H1 (cell line): ENCODE measurements at regions not wholly inside any gene's neighbourhood (a gene's known extent, or its start where the extent isn't known, plus 50 kb on each side); places are given as distances from the start of the nearest gene placed in this dataset.

Experiments used
- CTCF ChIA-PET: fragments of 300-600 bp; sonication (Branson Sonifier 250); formaldehyde crosslinking; loops from one replicate; lab custom pipeline; 2021; ENCODE audit not compliant: partially characterized antibody; lab: Charles Lee
- POLR2A ChIA-PET: fragments of 300-600 bp; sonication (Branson Sonifier 250); formaldehyde crosslinking; loops from one replicate; lab custom pipeline; 2021; ENCODE audit warnings: inconsistent platforms; ENCODE audit not compliant: partially characterized antibody; lab: Charles Lee
- DNase-seq, 2 experiments: peaks; one replicate each; pipeline versions ENCODE4 v3.0.0 to v3.0.0-alpha.2; 2010 to 2022; ENCODE audit warnings: low spot score in 2 of 2, low read depth in 1 of 2, mixed read lengths in 1 of 2
- FAIRE-seq: peaks from 2 replicates; lab custom pipeline; 2011; peaks lifted over from hg19 to GRCh38; lab: Jason Lieb, UNC
- H2AFZ ChIP-seq: 2 replicates; pipeline ENCODE4 v1.8.1; 2012; ENCODE audit warnings: low read length, inconsistent platforms
- H2AK5ac ChIP-seq: 2 replicates; pipeline ENCODE4 v1.6.1; 2013; ENCODE audit warnings: low read depth, low read length
- H2BK120ac ChIP-seq: replicated peaks from 2 replicates; pipeline ENCODE3; 2013; ENCODE audit warnings: low read depth, low read length, inconsistent platforms
- H2BK12ac ChIP-seq: 2 replicates; pipeline ENCODE4 v1.6.1; 2013; ENCODE audit warnings: low read depth, low read length
- H2BK15ac ChIP-seq: 2 replicates; pipeline ENCODE4 v1.6.1; 2013; ENCODE audit warnings: low read length
- H2BK20ac ChIP-seq: 2 replicates; pipeline ENCODE4 v1.6.1; 2013; ENCODE audit warnings: low read length
- H2BK5ac ChIP-seq: 2 replicates; pipeline ENCODE4 v1.6.1; 2013; ENCODE audit warnings: low read depth, low read length
- H3K14ac ChIP-seq: 2 replicates; pipeline ENCODE4 v1.6.1; 2013; ENCODE audit warnings: inconsistent platforms; ENCODE audit not compliant: insufficient read length
- H3K18ac ChIP-seq: 2 replicates; pipeline ENCODE4 v1.6.1; 2013; ENCODE audit warnings: low read length; ENCODE audit errors: extremely low read depth
- H3K23ac ChIP-seq: 2 replicates; pipeline ENCODE4 v1.6.1; 2013; ENCODE audit warnings: inconsistent platforms; ENCODE audit not compliant: insufficient read length
- H3K23me2 ChIP-seq: 2 replicates; pipeline ENCODE4 v1.6.1; 2013; ENCODE audit warnings: low read depth, low read length
- H3K27ac ChIP-seq: 2 replicates; pipeline ENCODE4 v1.6.1; 2011; ENCODE audit warnings: low read depth, low read length, inconsistent platforms
- H3K27me3 ChIP-seq, 4 experiments: replicated peaks in 1 of 4; 1 replicate in 1 of 4; 2 replicates in 3 of 4; pipeline versions ENCODE4 v1.6.1 to v1.8.1; 2011 to 2013; ENCODE audit warnings: low read length in 3 of 4, mild to moderate bottlenecking in 3 of 4, inconsistent platforms in 2 of 4, mixed read lengths in 2 of 4, moderate library complexity in 1 of 4; ENCODE audit not compliant: control insufficient read depth in 3 of 4, insufficient read depth in 3 of 4; ENCODE audit errors: extremely low read depth in 1 of 4
- H3K36me3 ChIP-seq, 4 experiments: 2 replicates each; pipeline versions ENCODE4 v1.6.1 to v1.8.1; 2011 to 2013; ENCODE audit warnings: mild to moderate bottlenecking in 4 of 4, low read length in 3 of 4, moderate library complexity in 2 of 4, control low read depth in 1 of 4, inconsistent platforms in 1 of 4; ENCODE audit not compliant: insufficient read depth in 4 of 4, control insufficient read depth in 2 of 4
- H3K4ac ChIP-seq: replicated peaks from 2 replicates; pipeline ENCODE3; 2013; ENCODE audit warnings: low read length, low read depth, mixed read lengths, inconsistent platforms; ENCODE audit not compliant: insufficient read length
- H3K4me1 ChIP-seq, 4 experiments: replicated peaks in 1 of 4; 1 replicate in 1 of 4; 2 replicates in 3 of 4; pipeline versions ENCODE4 v1.6.1 to v1.8.1; 2011 to 2013; ENCODE audit warnings: low read length in 3 of 4, inconsistent platforms in 2 of 4, mixed read lengths in 1 of 4; ENCODE audit not compliant: insufficient read depth in 4 of 4, control insufficient read depth in 3 of 4
- H3K4me2 ChIP-seq, 2 experiments: 2 replicates each; pipeline versions ENCODE4 v1.6.1 to v1.8.1; 2011 to 2013; ENCODE audit warnings: low read depth in 2 of 2, low read length in 2 of 2, control low read depth in 1 of 2, inconsistent platforms in 1 of 2, mild to moderate bottlenecking in 1 of 2; ENCODE audit not compliant: insufficient read depth in 1 of 2
- H3K4me3 ChIP-seq, 4 experiments: fragments of 200-600, 300-600 bp in 1 of 4; sonication (generic), shearing (Covaris generic), sonication (Bioruptor Twin) in 1 of 4; 2 replicates each; pipeline versions ENCODE4 v1.5.1 to v1.8.1; 2011 to 2016; ENCODE audit warnings: low read length in 4 of 4, low read depth in 3 of 4, control low read depth in 2 of 4, inconsistent platforms in 2 of 4, mild to moderate bottlenecking in 2 of 4, mixed read lengths in 1 of 4, moderate library complexity in 1 of 4; ENCODE audit not compliant: insufficient read depth in 2 of 4; ENCODE audit errors: extremely low read depth in 1 of 4
- H3K56ac ChIP-seq: replicated peaks from 2 replicates; pipeline ENCODE3; 2013; ENCODE audit warnings: low read depth, mild to moderate bottlenecking, mixed read lengths, low read length, inconsistent platforms; ENCODE audit not compliant: insufficient read length
- H3K79me1 ChIP-seq: 2 replicates; pipeline ENCODE4 v1.6.1; 2013; ENCODE audit warnings: low read depth, low read length, control low read depth
- H3K79me2 ChIP-seq, 2 experiments: 2 replicates each; pipeline versions ENCODE4 v1.6.1 to v1.8.1; 2012 to 2013; ENCODE audit warnings: low read length in 2 of 2, mild to moderate bottlenecking in 2 of 2, inconsistent platforms in 1 of 2; ENCODE audit not compliant: insufficient read depth in 2 of 2, control insufficient read depth in 1 of 2
- H3K9ac ChIP-seq, 4 experiments: replicated peaks in 1 of 4; 1 replicate in 1 of 4; 2 replicates in 3 of 4; pipeline versions ENCODE4 v1.6.1 to v1.8.1; 2011 to 2013; ENCODE audit warnings: low read depth in 3 of 4, low read length in 3 of 4, control low read depth in 2 of 4, mild to moderate bottlenecking in 2 of 4, moderate library complexity in 2 of 4, inconsistent platforms in 1 of 4; ENCODE audit errors: extremely low read depth in 1 of 4
- H3K9me3 ChIP-seq, 2 experiments: 2 replicates each; pipeline versions ENCODE4 v1.6.1 to v1.8.1; 2012 to 2013; ENCODE audit warnings: mild to moderate bottlenecking in 2 of 2, moderate library complexity in 2 of 2, control low read depth in 1 of 2, inconsistent platforms in 1 of 2, low read depth in 1 of 2, low read length in 1 of 2, mixed read lengths in 1 of 2; ENCODE audit not compliant: insufficient read depth in 2 of 2
- H4K20me1 ChIP-seq, 2 experiments: replicated peaks in 1 of 2; 2 replicates each; pipeline versions ENCODE3 to v1.8.1; 2011 to 2013; ENCODE audit warnings: inconsistent platforms in 2 of 2, low read length in 2 of 2, mild to moderate bottlenecking in 1 of 2; ENCODE audit not compliant: insufficient read depth in 2 of 2, control insufficient read depth in 1 of 2
- H4K5ac ChIP-seq: 2 replicates; pipeline ENCODE4 v1.6.1; 2013; ENCODE audit warnings: low read length, low read depth, mixed read lengths, inconsistent platforms; ENCODE audit not compliant: insufficient read length
- H4K8ac ChIP-seq: 2 replicates; pipeline ENCODE4 v1.8.0; 2013; ENCODE audit warnings: mild to moderate bottlenecking, moderate library complexity, low read length, inconsistent platforms; ENCODE audit not compliant: insufficient read depth; ENCODE audit errors: extremely low read depth
- H4K91ac ChIP-seq: replicated peaks from 2 replicates; pipeline ENCODE3; 2013; ENCODE audit warnings: low read length, mixed read lengths, inconsistent platforms; ENCODE audit not compliant: insufficient read length
- CBX5 ChIP-seq: fragments of 300-800, 300-1000 bp; sonication (generic); IDR thresholded peaks from 2 replicates; pipeline ENCODE4 v1.7.1; 2016; ENCODE audit warnings: antibody characterized with exemption, low read length, low read depth
- CTBP2 ChIP-seq: IDR thresholded peaks from 2 replicates; pipeline ENCODE4 v1.7.0; 2011; ENCODE audit warnings: borderline replicate concordance, mild to moderate bottlenecking, moderate library complexity, mixed read lengths, low read length; ENCODE audit not compliant: insufficient read depth, insufficient read length
- EZH2 ChIP-seq: fragments of 200-600 bp; sonication (generic); IDR thresholded peaks from 2 replicates; pipeline ENCODE4 v1.7.1; 2012; ENCODE audit warnings: low read depth, mild to moderate bottlenecking, moderate library complexity, low read length, inconsistent platforms; ENCODE audit not compliant: severe bottlenecking
- NANOG ChIP-seq: IDR thresholded peaks from 2 replicates; pipeline ENCODE4 v1.6.1; 2011; ENCODE audit warnings: low read length, low read depth, mild to moderate bottlenecking, inconsistent platforms; ENCODE audit not compliant: insufficient read depth, poor library complexity, severe bottlenecking
- PHF8 ChIP-seq: fragments of 200-600 bp; sonication (generic); conservative IDR thresholded peaks from 2 replicates; pipeline ENCODE4 v1.7.1; 2012; ENCODE audit warnings: low read depth, mild to moderate bottlenecking, inconsistent platforms, low read length, moderate library complexity
- RXRA ChIP-seq: IDR thresholded peaks from 2 replicates; pipeline ENCODE4 v1.6.1; 2011; ENCODE audit warnings: low read depth, mild to moderate bottlenecking, low read length, moderate library complexity; ENCODE audit not compliant: insufficient read depth
- SAP30 ChIP-seq: fragments of 300-600 bp; sonication (generic); IDR thresholded peaks from 2 replicates; pipeline ENCODE4 v1.7.1; 2012; ENCODE audit warnings: low read length, moderate library complexity, mild to moderate bottlenecking, inconsistent platforms; ENCODE audit not compliant: insufficient read depth, insufficient replicate concordance
- SIX5 ChIP-seq: IDR thresholded peaks from 2 replicates; pipeline ENCODE4 v1.6.1; 2011; ENCODE audit warnings: mild to moderate bottlenecking, low read depth, low read length
- TAF7 ChIP-seq: optimal IDR thresholded peaks from 2 replicates; pipeline ENCODE3; 2011; ENCODE audit warnings: low read depth, mild to moderate bottlenecking, inconsistent platforms, low read length, moderate library complexity, borderline replicate concordance
- YY1 ChIP-seq: IDR thresholded peaks from 2 replicates; pipeline ENCODE4 v1.6.1; 2011; ENCODE audit warnings: low read depth, mild to moderate bottlenecking, low read length
- WGBS, 2 experiments: shearing (Covaris generic) in 1 of 2; methylation state at CpG; one replicate each; pipeline versions ENCODE4 v1.1.6 to v1.1.7; 2013 to 2015; ENCODE audit warnings: low lambda C conversion rate in 2 of 2, mixed read lengths in 2 of 2, inconsistent platforms in 1 of 2, low coverage in 1 of 2, missing lambda C conversion rate in 1 of 2; ENCODE audit not compliant: insufficient replicate concordance in 2 of 2, insufficient coverage in 1 of 2, insufficient read length in 1 of 2; ENCODE audit errors: extremely low coverage in 1 of 2, missing lambda C conversion rate in 1 of 2; 5-methylcytosine and 5-hydroxymethylcytosine counted together
- TF ChIP-seq, protein P1 (sequence below): IDR thresholded peaks from 2 replicates; pipeline ENCODE4 v1.6.1; 2011; ENCODE audit warnings: low read length, improper control_type of control experiment
- TF ChIP-seq, protein P2 (sequence below): IDR thresholded peaks from 2 replicates; pipeline ENCODE4 v1.6.1; 2011; ENCODE audit warnings: low read depth, mild to moderate bottlenecking, low read length; ENCODE audit not compliant: insufficient read depth

DNA sequence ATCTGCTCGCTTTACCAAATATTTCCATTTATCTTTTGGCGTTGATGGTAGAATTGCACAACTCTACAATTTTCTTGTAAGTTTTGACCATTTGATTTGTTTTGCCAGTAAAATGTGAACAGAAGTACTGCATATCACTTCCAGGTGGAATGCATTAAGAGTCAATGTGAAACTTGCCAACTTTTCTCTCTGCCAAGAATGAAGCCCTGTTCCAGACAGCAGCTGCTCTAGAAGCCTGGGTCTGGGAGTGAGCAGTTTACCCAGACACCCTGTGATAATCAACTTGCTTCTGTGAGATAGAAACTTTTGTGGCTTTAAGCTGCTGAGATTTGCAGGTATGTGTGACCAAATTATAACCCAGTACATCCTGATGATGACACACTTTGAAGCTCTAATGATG is 115.9 kb upstream of the SYT4 start:
- Histone ChIP-seq H3K23me2 (no peaks in the 10 kb centered on the region), H2BK12ac (no peak overlapping the region), H4K20me1 (no peaks in the 10 kb centered on the region), H3K79me1 (no peaks in the 10 kb centered on the region), H3K4me1 (0 out of 7 replicates have a peak, but pooled peaks cover 0 to 2% (median 0%) of the 10 kb centered on the region in 4 experiments), H3K27me3 (no peaks in the 10 kb centered on the region), H3K9me3 (no peaks in the 10 kb centered on the region), H4K8ac (no peak overlapping the region), H3K4me3 (no peak overlapping the region), H3K4ac (no peak overlapping the region), H3K36me3 (no peaks in the 10 kb centered on the region), H3K9ac (no peak overlapping the region), H3K23ac (no peak overlapping the region), H2BK120ac (no peak overlapping the region), H4K5ac (no peak overlapping the region), H2AK5ac (no peak overlapping the region), H2BK15ac (no peak overlapping the region), H3K18ac (no peak overlapping the region), H4K91ac (no peak overlapping the region), H3K4me2 (no peak overlapping the region), H3K27ac (no peak overlapping the region), H2AFZ (peak overlapping the region; percentile 61; the same call in 1 of the 2 replicates), H2BK5ac (no peak overlapping the region), H3K79me2 (no peaks in the 10 kb centered on the region), H3K14ac (no peak overlapping the region), H3K56ac (no peak overlapping the region), H2BK20ac (no peak overlapping the region)
- DNase-seq: no peak
- WGBS, 2 experiments: 100% methylated on average over 2 of the region's 2 CpGs; no CpG with 5 or more reads in 1 of the 2 experiments
- ChIA-PET CTCF (interaction anchor here (0.8 to 1.2 kb wide), 4 partner anchors 28 to 1093 kb away, joined by 3 to 4 read pairs (median 3); no protein-coding TSS in a partner anchor), POLR2A (no interaction called here)
- no peak for FAIRE-seq
- TF ChIP-seq RXRA (no peak), EZH2 (no peak), SIX5 (no peak), NANOG (no peak), SAP30 (no peak), CTBP2 (no peak), TAF7 (no peak), PHF8 (no peak), CBX5 (no peak), YY1 (no peak)
- TF ChIP-seq, protein P1, sequence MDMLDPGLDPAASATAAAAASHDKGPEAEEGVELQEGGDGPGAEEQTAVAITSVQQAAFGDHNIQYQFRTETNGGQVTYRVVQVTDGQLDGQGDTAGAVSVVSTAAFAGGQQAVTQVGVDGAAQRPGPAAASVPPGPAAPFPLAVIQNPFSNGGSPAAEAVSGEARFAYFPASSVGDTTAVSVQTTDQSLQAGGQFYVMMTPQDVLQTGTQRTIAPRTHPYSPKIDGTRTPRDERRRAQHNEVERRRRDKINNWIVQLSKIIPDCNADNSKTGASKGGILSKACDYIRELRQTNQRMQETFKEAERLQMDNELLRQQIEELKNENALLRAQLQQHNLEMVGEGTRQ: no peak
- TF ChIP-seq, protein P2, sequence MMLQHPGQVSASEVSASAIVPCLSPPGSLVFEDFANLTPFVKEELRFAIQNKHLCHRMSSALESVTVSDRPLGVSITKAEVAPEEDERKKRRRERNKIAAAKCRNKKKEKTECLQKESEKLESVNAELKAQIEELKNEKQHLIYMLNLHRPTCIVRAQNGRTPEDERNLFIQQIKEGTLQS: no peak
